K562 (cell line): ENCODE measurements at regions not wholly inside any gene's neighbourhood (a gene's known extent, or its start where the extent isn't known, plus 50 kb on each side); places are given as distances from the start of the nearest gene placed in this dataset.

Experiments
- ATAC-seq: fragments of 200-7000 bp; cut with Tn5 transposase; 3 replicates; pipeline ENCODE4 v1.9.1; 2020; ENCODE audit warnings: moderate library complexity
- BruUV-seq: library from RNA; stranded (reverse); fragments of 400-500 nt; replicated peaks from 2 replicates; lab custom pipeline; 2021; lab: Mats Ljungman, UMichigan
- CTCF ChIA-PET: fragments of 300-600 bp; formaldehyde crosslinking; extraction: SDS; loops from one replicate; lab custom pipeline; 2021; ENCODE audit warnings: low intra/inter-chr PET ratio; lab: Yijun Ruan, JAX
- POLR2A ChIA-PET: fragments of 300-600, 350-650 bp; sonication (Branson Sonifier 250); formaldehyde crosslinking; extraction: SDS; loops from one replicate; lab custom pipeline; 2021; ENCODE audit warnings: antibody characterized with exemption, inconsistent platforms; lab: Yijun Ruan, JAX
- DNase-seq, 4 experiments: peaks; one replicate each; pipeline versions ENCODE4 v3.0.0 to v3.0.0-alpha.2; 2011 to 2018; ENCODE audit warnings: low spot score in 3 of 4, mixed read lengths in 3 of 4; ENCODE audit errors: extremely low read depth in 1 of 4
- FAIRE-seq: peaks from 2 replicates; lab custom pipeline; 2011; peaks lifted over from hg19 to GRCh38; lab: Jason Lieb, UNC
- H2AFZ ChIP-seq: 2 replicates; pipeline ENCODE4 v1.6.0; 2011; ENCODE audit warnings: low read depth, low read length, control low read depth, inconsistent platforms
- H3K27ac ChIP-seq: fragments of 200-600 bp; 3 replicates; pipeline ENCODE4 v1.8.0; 2011; ENCODE audit warnings: low read depth, mild to moderate bottlenecking, control low read depth, inconsistent platforms, low read length, moderate library complexity, mixed read lengths; ENCODE audit errors: extremely low read depth
- H3K27me3 ChIP-seq, 2 experiments: fragments of 300-600 bp in 1 of 2; 2 replicates in 1 of 2; 3 replicates in 1 of 2; pipeline versions ENCODE4 v1.6.0 to v1.8.0; 2011; ENCODE audit warnings: inconsistent platforms in 2 of 2, low read length in 2 of 2, mild to moderate bottlenecking in 1 of 2, mixed read lengths in 1 of 2, moderate library complexity in 1 of 2; ENCODE audit not compliant: control insufficient read depth in 2 of 2, insufficient read depth in 2 of 2
- H3K36me3 ChIP-seq: fragments of 300-600 bp; 3 replicates; pipeline ENCODE4 v1.8.0; 2011; ENCODE audit warnings: mild to moderate bottlenecking, low read length, inconsistent platforms; ENCODE audit not compliant: control insufficient read depth, insufficient read depth
- H3K4me1 ChIP-seq, 2 experiments: fragments of 200-600 bp in 1 of 2; replicated peaks in 1 of 2; 2 replicates in 1 of 2; 3 replicates in 1 of 2; pipeline versions ENCODE4 v1.5.1 to v1.8.0; 2011; ENCODE audit warnings: inconsistent platforms in 2 of 2, low read length in 2 of 2, mild to moderate bottlenecking in 1 of 2, mixed read lengths in 1 of 2, moderate library complexity in 1 of 2; ENCODE audit not compliant: control insufficient read depth in 2 of 2, insufficient read depth in 2 of 2
- H3K4me2 ChIP-seq: 2 replicates; pipeline ENCODE4 v1.6.1; 2011; ENCODE audit warnings: low read length, control low read depth, inconsistent platforms, mixed read lengths; ENCODE audit not compliant: insufficient read depth
- H3K4me3 ChIP-seq: fragments of 200-600 bp; sonication (generic), shearing (Covaris generic); 2 replicates; pipeline ENCODE4 v1.5.1; 2016; ENCODE audit warnings: control low read depth, inconsistent platforms
- H3K79me2 ChIP-seq: fragments of 200-600 bp; 3 replicates; pipeline ENCODE4 v1.8.0; 2011; ENCODE audit warnings: low read length, inconsistent platforms; ENCODE audit not compliant: control insufficient read depth, insufficient read depth
- H3K9ac ChIP-seq, 2 experiments: 2 replicates each; pipeline versions ENCODE4 v1.6.0 to v1.6.1; 2011; ENCODE audit warnings: low read depth in 2 of 2, low read length in 2 of 2, control low read depth in 1 of 2, inconsistent platforms in 1 of 2, mild to moderate bottlenecking in 1 of 2, mixed read lengths in 1 of 2; ENCODE audit not compliant: insufficient read depth in 1 of 2
- H3K9me1 ChIP-seq: one replicate; pipeline ENCODE4 v1.6.0; 2011; ENCODE audit warnings: inconsistent platforms, mild to moderate bottlenecking, low read length, moderate library complexity; ENCODE audit not compliant: control insufficient read depth, insufficient read depth
- H3K9me3 ChIP-seq: replicated peaks from 2 replicates; pipeline ENCODE4 v1.5.1; 2011; ENCODE audit warnings: low read depth, low read length, inconsistent platforms; ENCODE audit not compliant: control insufficient read depth, insufficient read depth
- H4K20me1 ChIP-seq: replicated peaks from 2 replicates; pipeline ENCODE4 v1.6.1; 2011; ENCODE audit warnings: low read length, inconsistent platforms, mixed read lengths; ENCODE audit not compliant: control insufficient read depth, insufficient read depth
- CEBPB ChIP-seq: fragments of 450-650 bp; IDR thresholded peaks from 2 replicates; pipeline ENCODE4 v1.6.1; 2016; ENCODE audit warnings: missing genetic modification characterization, missing compliant biosample characterization
- MAX ChIP-seq: sonication (generic); formaldehyde crosslinking; IDR thresholded peaks from 2 replicates; pipeline ENCODE4 v1.9.0; 2022; ENCODE audit warnings: mild to moderate bottlenecking, missing genetic modification reagents
- ZNF184 ChIP-seq: sonication (generic); formaldehyde crosslinking; IDR thresholded peaks from 2 replicates; pipeline ENCODE4 v1.5.0; 2020; ENCODE audit warnings: missing genetic modification reagents
- ZNF586 ChIP-seq: fragments of 450-650 bp; formaldehyde crosslinking; conservative IDR thresholded peaks from 2 replicates; pipeline ENCODE4 v1.4.0; 2020; ENCODE audit warnings: mild to moderate bottlenecking, moderate library complexity
- ZNF639 ChIP-seq, 2 experiments: fragments of 200-800 bp in 1 of 2; sonication (Bioruptor generic) in 1 of 2; sonication (generic) in 1 of 2; formaldehyde crosslinking in 1 of 2; IDR thresholded peaks in 1 of 2; conservative IDR thresholded peaks in 1 of 2; 2 replicates each; pipeline versions ENCODE4 v1.5.0 to v1.6.1; 2016 to 2020; ENCODE audit warnings: missing compliant biosample characterization in 1 of 2, missing genetic modification characterization in 1 of 2, missing genetic modification reagents in 1 of 2
- ZNF764 ChIP-seq: fragments of 250-450 bp; sonication (Bioruptor Pico); IDR thresholded peaks from 2 replicates; pipeline ENCODE4 v1.4.0; 2020; ENCODE audit warnings: low read depth, mild to moderate bottlenecking, moderate library complexity
- WGBS: fragments of 100-300 bp; shearing (Covaris generic); methylation state at CpG from one replicate; pipeline ENCODE4 v1.1.6; 2016; ENCODE audit warnings: low coverage, mixed read lengths; ENCODE audit not compliant: insufficient coverage; ENCODE audit errors: missing lambda C conversion rate; 5-methylcytosine and 5-hydroxymethylcytosine counted together
- in situ Hi-C: fragments of 300-500 bp; cut with MboI; formaldehyde crosslinking; loops from 4 replicates; pipeline ENCODE4 v1.15.0; 2018; ENCODE audit warnings: inconsistent platforms, mixed read lengths
- intact Hi-C: fragments of 100-400 bp; cut with micrococcal nuclease; formaldehyde crosslinking; loops from 2 replicates; pipeline ENCODE4 v1.14.2; 2022

- no peak for TF ChIP-seq ZNF639 (CRISPR knock-in tag; conservative IDR thresholded peaks at IDR 0.05 in 1 of 2, IDR thresholded peaks at IDR 0.05 in 1 of 2)
- TF ChIP-seq ZNF586, result no peak
- TF ChIP-seq ZNF184 (CRISPR knock-in tag), result no peak
Observed at GRCh38 chr12:25855716-25856115, 102.8 kb upstream of the RASSF8 start (continued).

GRCh38 chr12:25859976-25860375, 98.5 kb upstream of the RASSF8 start:
- Histone ChIP-seq H3K79me2 (no peaks in the 10 kb centered on the region), H3K9me1 (no peaks in the 10 kb centered on the region), H2AFZ (no peak overlapping the region), H3K4me1 (no peaks in the 10 kb centered on the region), H3K27ac (no peak overlapping the region), H3K4me2 (no peak overlapping the region), H3K9me3 (no peaks in the 10 kb centered on the region), H3K27me3 (no peaks in the 10 kb centered on the region), H3K4me3 (no peak overlapping the region), H3K36me3 (no peaks in the 10 kb centered on the region), H4K20me1 (no peaks in the 10 kb centered on the region), H3K9ac (no peak overlapping the region)
- WGBS, result 0% methylated on average over 7 of the region's 7 CpGs
- FAIRE-seq, result no peak
- ChIA-PET CTCF (no interaction called here), POLR2A (no interaction called here)
- no peak for ATAC-seq
- BruUV-seq, result no TSS peak
- no peak for DNase-seq
- intact Hi-C loops, result no loop called here
- in situ Hi-C loops, result no loop called here
- no peak for TF ChIP-seq ZNF764 (CRISPR knock-in tag)
- 0 out of 2 replicates have a peak, but pooled peaks have one; percentile 37 for TF ChIP-seq CEBPB (tag)
- no peak for TF ChIP-seq MAX
- TF ChIP-seq, all 486 proteins: peak for 1
